ENCODE measurements at regions not wholly inside any gene's neighbourhood (a gene's known extent, or its start where the extent isn't known, plus 50 kb on each side); places are given as distances from the start of the nearest gene placed in this dataset.

DNA sequence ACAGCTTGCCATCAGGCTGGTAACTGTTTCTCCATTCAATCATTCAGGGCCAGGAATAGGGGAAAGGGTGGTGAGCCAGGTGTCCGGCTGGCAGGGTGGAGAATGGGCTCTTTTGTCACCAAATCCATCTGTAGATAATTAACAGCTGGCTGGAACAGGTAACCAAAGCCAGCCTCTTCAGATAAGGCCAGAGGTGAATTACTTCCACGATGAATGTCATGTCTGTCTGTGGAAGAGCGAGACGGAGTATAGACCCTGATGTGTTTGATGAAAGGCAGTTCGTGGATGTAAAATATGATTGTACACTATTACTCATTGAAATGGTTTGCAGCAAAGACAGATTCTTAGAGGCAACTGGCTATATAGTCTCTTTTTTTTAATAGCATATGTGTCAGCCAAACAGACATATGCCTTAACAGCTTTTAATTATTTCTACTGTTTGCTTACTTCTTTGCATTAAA, 149.8 kb downstream of the KLF6 start:
- TF ChIP-seq, protein P1, sequence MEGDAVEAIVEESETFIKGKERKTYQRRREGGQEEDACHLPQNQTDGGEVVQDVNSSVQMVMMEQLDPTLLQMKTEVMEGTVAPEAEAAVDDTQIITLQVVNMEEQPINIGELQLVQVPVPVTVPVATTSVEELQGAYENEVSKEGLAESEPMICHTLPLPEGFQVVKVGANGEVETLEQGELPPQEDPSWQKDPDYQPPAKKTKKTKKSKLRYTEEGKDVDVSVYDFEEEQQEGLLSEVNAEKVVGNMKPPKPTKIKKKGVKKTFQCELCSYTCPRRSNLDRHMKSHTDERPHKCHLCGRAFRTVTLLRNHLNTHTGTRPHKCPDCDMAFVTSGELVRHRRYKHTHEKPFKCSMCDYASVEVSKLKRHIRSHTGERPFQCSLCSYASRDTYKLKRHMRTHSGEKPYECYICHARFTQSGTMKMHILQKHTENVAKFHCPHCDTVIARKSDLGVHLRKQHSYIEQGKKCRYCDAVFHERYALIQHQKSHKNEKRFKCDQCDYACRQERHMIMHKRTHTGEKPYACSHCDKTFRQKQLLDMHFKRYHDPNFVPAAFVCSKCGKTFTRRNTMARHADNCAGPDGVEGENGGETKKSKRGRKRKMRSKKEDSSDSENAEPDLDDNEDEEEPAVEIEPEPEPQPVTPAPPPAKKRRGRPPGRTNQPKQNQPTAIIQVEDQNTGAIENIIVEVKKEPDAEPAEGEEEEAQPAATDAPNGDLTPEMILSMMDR (conservative IDR thresholded peaks at IDR 0.05; ENCODE audit: low read depth, low read length): no peak
- no peak for TF ChIP-seq EZH2 (IDR thresholded peaks at IDR 0.05; ENCODE audit: borderline replicate concordance, low read depth, low read length, poor library complexity, severe bottlenecking)

All from A673 (cell line).